ENCODE measurements at regions not wholly inside any gene's neighbourhood (a gene's known extent, or its start where the extent isn't known, plus 50 kb on each side); places are given as distances from the start of the nearest gene placed in this dataset.
A peak's percentile ranks its signal among the peaks of the same experiment; 100 is the strongest.

- no peak for DNase-seq (ENCODE audit: low read depth in 2 of 2)
These were observed 199.8 kb upstream of the CCDC150 start for GRCh38 chr2:196439760-196440159.

GRCh38 chr2:196440413-196440812, 199.1 kb upstream of the CCDC150 start:
- no peak for DNase-seq (ENCODE audit: low read depth in 2 of 2)

- DNase-seq (ENCODE audit: low read depth in 2 of 2) = no peak
These were observed 198.0 kb upstream of the CCDC150 start for GRCh38 chr2:196441527-196441926.

- no peak for DNase-seq (ENCODE audit: low read depth in 2 of 2)
These were observed 197.3 kb upstream of the CCDC150 start for GRCh38 chr2:196442211-196442610.

- no peak for DNase-seq (ENCODE audit: low read depth in 2 of 2)
These were observed 195.1 kb upstream of the CCDC150 start for GRCh38 chr2:196444442-196444841.

- no peak for DNase-seq (ENCODE audit: low read depth in 2 of 2)
These were observed 193.5 kb upstream of the CCDC150 start for GRCh38 chr2:196445991-196446390.

- no peak for DNase-seq (ENCODE audit: low read depth in 2 of 2)
These were observed 191.0 kb upstream of the CCDC150 start for GRCh38 chr2:196448407-196449079.

- DNase-seq (ENCODE audit: low read depth in 2 of 2) = no peak
These were observed 190.4 kb upstream of the CCDC150 start for GRCh38 chr2:196449083-196449482.

- DNase-seq (ENCODE audit: low read depth in 2 of 2) = no peak
These were observed 186.8 kb upstream of the CCDC150 start for GRCh38 chr2:196452758-196453157.

GRCh38 chr2:196453613-196454047, 185.9 kb upstream of the CCDC150 start:
- peak in 1 of 2 donors; percentile 4 for DNase-seq (ENCODE audit: low read depth in 2 of 2)

- no peak for DNase-seq (ENCODE audit: low read depth in 2 of 2)
These were observed 185.0 kb upstream of the CCDC150 start for GRCh38 chr2:196454492-196454891.

- DNase-seq (ENCODE audit: low read depth in 2 of 2) = no peak
These were observed 180.0 kb upstream of the CCDC150 start for GRCh38 chr2:196459539-196459938.

GRCh38 chr2:196463706-196464105, 175.8 kb upstream of the CCDC150 start:
- DNase-seq (ENCODE audit: low read depth in 2 of 2) = no peak

GRCh38 chr2:196464311-196464710, 175.2 kb upstream of the CCDC150 start:
- DNase-seq (ENCODE audit: low read depth in 2 of 2) = no peak

GRCh38 chr2:196466581-196466980, 172.9 kb upstream of the CCDC150 start:
- DNase-seq (ENCODE audit: low read depth in 2 of 2) = no peak

GRCh38 chr2:196468394-196468793, 171.1 kb upstream of the CCDC150 start:
- DNase-seq (ENCODE audit: low read depth in 2 of 2) = no peak

- no peak for DNase-seq (ENCODE audit: low read depth in 2 of 2)
These were observed 165.9 kb upstream of the CCDC150 start for GRCh38 chr2:196473617-196474016.

GRCh38 chr2:196475611-196476010, 163.9 kb upstream of the CCDC150 start:
- DNase-seq (ENCODE audit: low read depth in 2 of 2) = no peak

- DNase-seq (ENCODE audit: low read depth in 2 of 2) = no peak
These were observed 160.9 kb upstream of the CCDC150 start for GRCh38 chr2:196478588-196478987.

- DNase-seq (ENCODE audit: low read depth in 2 of 2) = no peak
These were observed 160.2 kb upstream of the CCDC150 start for GRCh38 chr2:196479350-196479749.

GRCh38 chr2:196480653-196481323, 158.7 kb upstream of the CCDC150 start:
- DNase-seq (ENCODE audit: low read depth in 2 of 2) = no peak

GRCh38 chr2:196481324-196481697, 158.2 kb upstream of the CCDC150 start:
- no peak for DNase-seq (ENCODE audit: low read depth in 2 of 2)
